CD4-positive, alpha-beta T cell (primary cell): ENCODE measurements at regions not wholly inside any gene's neighbourhood (a gene's known extent, or its start where the extent isn't known, plus 50 kb on each side); places are given as distances from the start of the nearest gene placed in this dataset.

Experiments
- ATAC-seq: fragments of 200-7000 bp; cut with Tn5 transposase; one replicate; pipeline ENCODE4 v1.10.0; 2022; ENCODE audit warnings: mild to moderate bottlenecking; ENCODE audit not compliant: poor library complexity
- CTCF ChIA-PET: fragments of 350-600 bp; sonication (Branson Sonifier 250); formaldehyde crosslinking; loops from one replicate; lab custom pipeline; 2021; ENCODE audit warnings: antibody characterized with exemption, inconsistent platforms; lab: Charles Lee
- POLR2A ChIA-PET: fragments of 350-600 bp; sonication (Branson Sonifier 250); formaldehyde crosslinking; loops from one replicate; lab custom pipeline; 2021; ENCODE audit warnings: antibody characterized with exemption, inconsistent platforms; lab: Charles Lee
- DNase-seq, 14 experiments: peaks; one replicate each; pipeline ENCODE4 v3.0.0-alpha.2; 2013 to 2020; ENCODE audit warnings: mixed read lengths in 2 of 14
- H3K27ac ChIP-seq, 2 donors: one replicate each; pipeline versions ENCODE4 v1.5.1 to v1.7.0; 2013; ENCODE audit warnings: low read length in 2 of 2, low read depth in 1 of 2, mild to moderate bottlenecking in 1 of 2
- H3K27me3 ChIP-seq, 2 experiments: 1 replicate in 1 of 2; 2 replicates in 1 of 2; pipeline versions ENCODE4 v1.6.1 to v1.7.0; 2013; ENCODE audit warnings: low read length in 2 of 2, control low read depth in 1 of 2, mild to moderate bottlenecking in 1 of 2, moderate library complexity in 1 of 2; ENCODE audit not compliant: insufficient read depth in 2 of 2, control insufficient read depth in 1 of 2
- H3K36me3 ChIP-seq: one replicate; pipeline ENCODE4 v1.6.1; 2013; ENCODE audit warnings: low read length, control low read depth; ENCODE audit not compliant: insufficient read depth
- H3K4me1 ChIP-seq: one replicate; pipeline ENCODE4 v1.6.1; 2013; ENCODE audit warnings: low read length, control low read depth; ENCODE audit not compliant: insufficient read depth
- H3K4me3 ChIP-seq: one replicate; pipeline ENCODE4 v1.5.1; 2013; ENCODE audit warnings: mild to moderate bottlenecking, low read length, moderate library complexity
- H3K9me3 ChIP-seq, 2 experiments: 1 replicate in 1 of 2; 2 replicates in 1 of 2; pipeline versions ENCODE4 v1.6.1 to v1.7.0; 2013; ENCODE audit warnings: low read length in 2 of 2, mild to moderate bottlenecking in 2 of 2, control low read depth in 1 of 2, moderate library complexity in 1 of 2; ENCODE audit not compliant: control insufficient read depth in 1 of 2, insufficient read depth in 1 of 2
- H3K27ac Mint-ChIP-seq: one replicate; pipeline ENCODE4 v1.8.0; 2020; ENCODE audit warnings: mixed read lengths
- H3K27me3 Mint-ChIP-seq: one replicate; pipeline ENCODE4 v1.8.0; 2021; ENCODE audit warnings: mixed read lengths
- H3K36me3 Mint-ChIP-seq: one replicate; pipeline ENCODE4 v1.8.0; 2021; ENCODE audit warnings: low read depth, mixed read lengths
- H3K4me1 Mint-ChIP-seq: one replicate; pipeline ENCODE4 v1.8.0; 2021; ENCODE audit warnings: low read depth, mixed read lengths
- H3K4me3 Mint-ChIP-seq: one replicate; pipeline ENCODE4 v1.8.0; 2020; ENCODE audit warnings: mild to moderate bottlenecking, mixed read lengths
- H3K9me3 Mint-ChIP-seq: one replicate; pipeline ENCODE4 v1.8.0; 2020; ENCODE audit warnings: mixed read lengths
- intact Hi-C, 2 experiments: fragments of 100-400 bp; cut with DNase I in 1 of 2; cut with micrococcal nuclease in 1 of 2; formaldehyde crosslinking; loops; one replicate each; pipeline versions ENCODE4 v1.15.1 to v1.9.0; 2023 to 2025; cut with DNase I, micrococcal nuclease
- TF ChIP-seq, protein P1 (sequence below): fragments of 200-600 bp; IDR thresholded peaks from one replicate; pipeline ENCODE4 v1.8.0; 2022; ENCODE audit warnings: antibody characterized with exemption, mild to moderate bottlenecking

DNA sequence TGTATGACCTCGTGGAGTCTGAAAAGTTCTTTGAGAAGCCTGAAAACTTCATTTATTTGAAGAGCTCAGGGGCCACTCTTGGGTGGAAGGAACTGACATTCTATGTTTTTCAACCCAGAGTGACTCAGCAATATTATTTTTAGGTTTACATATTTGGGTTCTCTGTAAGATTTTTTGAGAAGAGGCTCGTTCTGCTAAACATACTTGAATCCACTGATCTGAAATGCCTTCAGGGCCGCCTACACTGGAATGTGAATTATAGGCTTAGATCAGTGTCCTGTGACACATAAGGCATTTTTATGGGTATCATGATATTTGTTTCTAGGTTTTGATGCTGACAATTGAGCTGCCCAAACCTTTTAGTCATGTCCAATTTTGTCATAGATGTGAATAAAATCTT is 86.2 kb downstream of the PSAT1 start:
- Histone ChIP-seq H3K4me3 (no peak overlapping the region), H3K36me3 (no peaks in the 10 kb centered on the region), H3K27me3 (no peaks in the 10 kb centered on the region), H3K27ac (no peak overlapping the region), H3K4me1 (no peaks in the 10 kb centered on the region), H3K9me3 (no peaks in the 10 kb centered on the region)
- intact Hi-C loops: no loop called here
- CTCF ChIA-PET: no interaction called here
- Mint-ChIP-seq H3K27me3 (no peaks in the 10 kb centered on the region), H3K36me3 (no peaks in the 10 kb centered on the region), H3K4me3 (no peak overlapping the region), H3K4me1 (no peaks in the 10 kb centered on the region), H3K9me3 (no peaks in the 10 kb centered on the region), H3K27ac (no peak overlapping the region)
- ATAC-seq: no peak
- TF ChIP-seq, protein P1, sequence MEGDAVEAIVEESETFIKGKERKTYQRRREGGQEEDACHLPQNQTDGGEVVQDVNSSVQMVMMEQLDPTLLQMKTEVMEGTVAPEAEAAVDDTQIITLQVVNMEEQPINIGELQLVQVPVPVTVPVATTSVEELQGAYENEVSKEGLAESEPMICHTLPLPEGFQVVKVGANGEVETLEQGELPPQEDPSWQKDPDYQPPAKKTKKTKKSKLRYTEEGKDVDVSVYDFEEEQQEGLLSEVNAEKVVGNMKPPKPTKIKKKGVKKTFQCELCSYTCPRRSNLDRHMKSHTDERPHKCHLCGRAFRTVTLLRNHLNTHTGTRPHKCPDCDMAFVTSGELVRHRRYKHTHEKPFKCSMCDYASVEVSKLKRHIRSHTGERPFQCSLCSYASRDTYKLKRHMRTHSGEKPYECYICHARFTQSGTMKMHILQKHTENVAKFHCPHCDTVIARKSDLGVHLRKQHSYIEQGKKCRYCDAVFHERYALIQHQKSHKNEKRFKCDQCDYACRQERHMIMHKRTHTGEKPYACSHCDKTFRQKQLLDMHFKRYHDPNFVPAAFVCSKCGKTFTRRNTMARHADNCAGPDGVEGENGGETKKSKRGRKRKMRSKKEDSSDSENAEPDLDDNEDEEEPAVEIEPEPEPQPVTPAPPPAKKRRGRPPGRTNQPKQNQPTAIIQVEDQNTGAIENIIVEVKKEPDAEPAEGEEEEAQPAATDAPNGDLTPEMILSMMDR: no peak
- no peak for DNase-seq
- POLR2A ChIA-PET: no interaction called here

DNA sequence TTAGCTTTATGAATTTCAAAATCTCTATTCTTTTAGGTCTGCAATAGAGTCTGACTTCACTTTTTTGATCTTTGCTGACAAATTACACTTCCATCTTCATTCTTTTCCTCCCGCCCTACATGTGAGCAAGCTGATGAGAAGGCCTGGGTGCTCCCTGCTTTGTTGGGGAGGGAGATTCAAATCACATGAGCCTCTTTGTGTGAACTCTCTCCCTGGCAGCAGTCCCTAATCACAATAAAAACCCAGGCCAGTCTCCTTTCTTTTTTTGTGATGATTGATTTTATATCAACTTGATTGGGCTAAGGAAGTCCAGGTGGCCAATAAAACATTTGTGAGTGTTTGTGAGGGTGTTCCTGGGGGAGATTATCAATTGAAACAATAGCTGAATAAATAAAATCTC is 89.4 kb downstream of the PSAT1 start:
- intact Hi-C loops: no loop called here

DNA sequence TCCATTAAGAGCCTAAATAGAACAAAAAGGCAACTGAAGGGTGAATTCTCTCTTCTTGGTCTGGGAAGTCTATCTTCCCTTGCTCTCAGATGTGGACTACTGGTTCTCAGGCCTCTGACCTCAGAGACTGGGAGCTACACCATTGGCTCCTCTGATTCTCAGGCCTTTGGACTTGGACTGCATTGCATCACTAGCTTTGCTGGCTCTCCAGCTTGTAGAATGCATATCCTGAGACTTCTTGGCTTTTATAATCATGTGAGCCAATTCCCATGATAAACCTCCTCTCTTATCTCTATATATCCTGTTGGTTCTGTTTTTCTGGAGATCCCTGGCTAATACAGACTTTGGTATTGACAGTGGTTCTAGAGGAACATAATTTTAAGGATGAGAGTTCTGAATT is 89.8 kb downstream of the PSAT1 start:
- POLR2A ChIA-PET: no interaction called here

More for the DNA sequence above, 89.4 kb downstream of the PSAT1 start:
- ATAC-seq (no peak), DNase-seq (no peak)
- Histone ChIP-seq H3K27ac (no peak overlapping the region), H3K4me3 (no peak overlapping the region), H3K4me1 (no peaks in the 10 kb centered on the region), H3K36me3 (no peaks in the 10 kb centered on the region), H3K9me3 (no peaks in the 10 kb centered on the region), H3K27me3 (peaks cover 0 to 3% of the 10 kb centered on the region in 2 experiments)
- Mint-ChIP-seq H3K27ac (no peak overlapping the region), H3K9me3 (no peaks in the 10 kb centered on the region), H3K36me3 (no peaks in the 10 kb centered on the region), H3K4me1 (no peaks in the 10 kb centered on the region), H3K27me3 (peaks cover 4% of the 10 kb centered on the region), H3K4me3 (no peak overlapping the region)
- TF ChIP-seq, protein P1: no peak
- CTCF ChIA-PET: no interaction called here
- POLR2A ChIA-PET: no interaction called here

More for the DNA sequence above, 89.8 kb downstream of the PSAT1 start:
- intact Hi-C loops: no loop called here
- H3K27ac Mint-ChIP-seq: no peak overlapping the region
- H3K27ac ChIP-seq: no peak overlapping the region
- no peaks in the 10 kb centered on the region for H3K9me3 ChIP-seq
- H3K27me3 ChIP-seq: peaks cover 0 to 3% of the 10 kb centered on the region in 2 experiments
- TF ChIP-seq, protein P1: no peak
- no peak for ATAC-seq
- no peak overlapping the region for H3K4me3 ChIP-seq
- H3K4me1 ChIP-seq: no peaks in the 10 kb centered on the region
- no peaks in the 10 kb centered on the region for H3K36me3 Mint-ChIP-seq
- peaks cover 4% of the 10 kb centered on the region for H3K27me3 Mint-ChIP-seq
- no peaks in the 10 kb centered on the region for H3K4me1 Mint-ChIP-seq
- no peaks in the 10 kb centered on the region for H3K36me3 ChIP-seq
- no peaks in the 10 kb centered on the region for H3K9me3 Mint-ChIP-seq
- CTCF ChIA-PET: no interaction called here
- DNase-seq: no peak
- no peak overlapping the region for H3K4me3 Mint-ChIP-seq
